ENCODE measurements at regions not wholly inside any gene's neighbourhood (a gene's known extent, or its start where the extent isn't known, plus 50 kb on each side); places are given as distances from the start of the nearest gene placed in this dataset.

DNA sequence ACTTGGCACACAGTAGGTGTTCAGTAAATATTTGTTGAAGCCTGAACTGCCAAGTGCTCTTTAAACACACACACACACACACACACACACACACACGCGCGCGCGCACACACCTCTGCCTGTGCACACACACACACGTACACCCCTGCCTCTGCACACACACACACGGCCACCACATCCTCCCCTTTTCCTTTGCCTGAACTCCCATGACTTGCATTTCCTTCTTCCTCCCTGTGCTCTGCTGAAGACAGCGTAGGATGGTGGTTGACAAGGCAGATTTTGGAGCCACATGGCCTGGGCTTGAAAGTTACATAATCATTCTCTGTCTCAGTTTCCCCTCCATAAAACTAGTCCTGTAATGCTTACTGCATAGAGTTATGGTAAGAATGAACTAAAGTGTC, 712.3 kb downstream of the PTPRU start:
- no peaks in the 10 kb centered on the region for H3K36me3 ChIP-seq (ENCODE audit: insufficient read depth, low read depth, low read length)
- H3K27me3 ChIP-seq (ENCODE audit: insufficient read depth, low read length): no peaks in the 10 kb centered on the region
- no peak overlapping the region for H3K9ac ChIP-seq (ENCODE audit: low read depth, low read length)
- H3K9me3 ChIP-seq (ENCODE audit: insufficient read depth, low read depth, low read length): no peaks in the 10 kb centered on the region
- no peak overlapping the region for H3K4me3 ChIP-seq (ENCODE audit: low read length)
- no peak overlapping the region for H3K27ac ChIP-seq (ENCODE audit: low read length)
- peaks cover 9% of the 10 kb centered on the region for H3K4me1 ChIP-seq (ENCODE audit: insufficient read depth, low read length)

DNA sequence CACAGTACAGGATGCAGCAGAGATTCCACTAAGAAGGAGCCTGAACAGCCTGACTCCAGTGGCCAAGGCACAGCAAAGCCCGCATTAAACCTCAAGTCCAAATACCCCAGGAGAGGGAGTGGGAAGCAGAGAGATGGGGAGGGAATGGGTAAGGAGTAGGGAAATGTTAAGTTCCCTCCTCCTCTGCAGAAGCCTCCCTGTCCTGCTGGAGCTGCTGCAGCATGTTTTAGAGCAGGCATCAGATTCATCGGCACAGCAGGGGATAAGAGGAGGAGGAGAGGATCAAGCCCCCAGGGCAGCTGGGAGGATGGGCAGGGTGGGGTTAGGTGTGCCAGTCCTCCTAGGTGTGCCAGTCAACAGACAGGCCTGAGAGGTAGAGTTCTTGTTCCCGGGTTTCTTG, 709.7 kb downstream of the PTPRU start:
- no peaks in the 10 kb centered on the region for H3K36me3 ChIP-seq (ENCODE audit: insufficient read depth, low read depth, low read length)
- peaks cover 9% of the 10 kb centered on the region for H3K4me1 ChIP-seq (ENCODE audit: insufficient read depth, low read length)

DNA sequence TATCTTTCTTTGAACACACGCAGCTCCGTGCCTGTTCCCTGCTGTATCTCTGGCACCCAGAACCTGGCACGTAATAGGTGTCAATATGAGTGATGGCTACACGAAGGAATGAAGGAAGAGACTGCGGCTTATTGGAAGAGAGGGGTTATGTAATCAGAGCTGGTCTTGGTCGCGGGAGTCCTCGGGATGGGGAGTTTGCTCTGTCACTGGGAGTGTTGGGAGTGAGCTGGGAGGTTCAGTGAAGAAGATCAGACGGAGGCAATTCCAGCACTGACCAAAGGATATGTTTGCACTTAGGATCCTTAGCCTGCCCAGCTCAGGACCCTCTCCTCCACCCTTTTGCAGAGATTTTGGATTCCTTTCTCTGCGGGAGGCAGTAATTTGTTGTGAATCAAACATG, 709.1 kb downstream of the PTPRU start:
- Histone ChIP-seq H3K9me3 (ENCODE audit: insufficient read depth, low read depth, low read length) (no peaks in the 10 kb centered on the region), H3K36me3 (ENCODE audit: insufficient read depth, low read depth, low read length) (no peaks in the 10 kb centered on the region), H3K9ac (ENCODE audit: low read depth, low read length) (peak overlapping the region; percentile 1; the same call in 1 of the 2 replicates), H3K27ac (ENCODE audit: low read length) (no peak overlapping the region), H3K27me3 (ENCODE audit: insufficient read depth, low read length) (no peaks in the 10 kb centered on the region), H3K4me3 (ENCODE audit: low read length) (no peak overlapping the region), H3K4me1 (ENCODE audit: insufficient read depth, low read length) (peaks cover 9% of the 10 kb centered on the region)

More for the DNA sequence above, 709.7 kb downstream of the PTPRU start:
- H3K27ac ChIP-seq (ENCODE audit: low read length): no peak overlapping the region
- peak overlapping the region; percentile 1; the same call in 1 of the 2 replicates for H3K9ac ChIP-seq (ENCODE audit: low read depth, low read length)
- H3K27me3 ChIP-seq (ENCODE audit: insufficient read depth, low read length): no peaks in the 10 kb centered on the region
- H3K9me3 ChIP-seq (ENCODE audit: insufficient read depth, low read depth, low read length): no peaks in the 10 kb centered on the region
- H3K4me3 ChIP-seq (ENCODE audit: low read length): no peak overlapping the region

DNA sequence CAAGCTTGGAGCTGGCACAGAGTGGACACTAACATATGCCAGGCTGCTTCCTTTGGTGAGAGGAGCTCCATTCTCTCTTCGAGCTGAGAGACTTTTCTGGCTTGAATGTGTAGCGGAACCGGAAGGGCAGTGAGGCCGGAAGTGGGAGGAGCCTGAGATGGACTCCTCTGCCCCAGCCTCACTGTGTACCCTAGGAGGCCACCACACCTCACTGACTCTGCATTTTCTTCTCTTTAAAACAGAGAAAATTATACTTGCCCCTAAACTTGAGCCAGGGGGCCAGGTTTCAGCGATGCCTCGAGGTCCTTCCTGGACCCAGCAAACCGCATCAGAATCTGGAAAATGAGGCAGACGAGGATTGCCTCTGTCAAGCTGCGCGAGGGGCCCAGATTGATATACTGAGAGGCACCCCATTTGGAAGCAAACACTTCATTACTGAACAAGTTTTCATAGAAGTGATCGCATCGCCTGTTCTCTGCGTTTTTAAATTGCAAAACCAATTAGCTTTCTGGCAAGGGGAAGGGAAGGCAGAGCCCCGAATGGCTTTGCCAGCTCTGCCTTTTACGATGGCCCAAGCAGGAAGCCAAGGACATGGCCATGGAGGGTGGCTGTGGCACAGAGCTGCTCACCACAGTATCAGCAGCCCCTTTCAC, 708.1 kb downstream of the PTPRU start:
- Histone ChIP-seq H3K27ac (ENCODE audit: low read length) (no peak overlapping the region), H3K9ac (ENCODE audit: low read depth, low read length) (no peak overlapping the region)

DNA sequence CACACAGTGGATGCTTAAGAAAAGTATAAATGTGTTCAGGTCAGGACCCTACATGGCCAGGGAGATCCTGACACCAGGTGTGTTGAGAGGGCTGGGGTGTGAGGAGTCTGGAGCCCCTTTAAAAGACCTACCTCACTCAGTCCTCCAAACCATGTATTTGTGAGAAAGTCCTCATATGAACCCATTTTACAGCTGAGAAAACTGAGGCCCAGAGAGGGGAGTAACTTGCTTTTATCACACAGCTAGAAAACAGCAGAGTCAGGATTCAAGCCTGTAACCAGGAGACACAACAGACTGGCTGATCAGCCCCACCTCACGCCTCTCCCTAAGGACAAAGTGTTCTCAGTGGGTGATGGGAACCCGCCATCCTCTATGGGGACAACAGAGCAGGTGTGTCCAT, 706.7 kb downstream of the PTPRU start:
- H3K27ac ChIP-seq (ENCODE audit: low read length): no peak overlapping the region

More for the DNA sequence above, 708.1 kb downstream of the PTPRU start:
- no peaks in the 10 kb centered on the region for H3K36me3 ChIP-seq (ENCODE audit: insufficient read depth, low read depth, low read length)
- no peaks in the 10 kb centered on the region for H3K9me3 ChIP-seq (ENCODE audit: insufficient read depth, low read depth, low read length)
- H3K27me3 ChIP-seq (ENCODE audit: insufficient read depth, low read length): no peaks in the 10 kb centered on the region
- peaks cover 9% of the 10 kb centered on the region for H3K4me1 ChIP-seq (ENCODE audit: insufficient read depth, low read length)
- no peak overlapping the region for H3K4me3 ChIP-seq (ENCODE audit: low read length)

DNA sequence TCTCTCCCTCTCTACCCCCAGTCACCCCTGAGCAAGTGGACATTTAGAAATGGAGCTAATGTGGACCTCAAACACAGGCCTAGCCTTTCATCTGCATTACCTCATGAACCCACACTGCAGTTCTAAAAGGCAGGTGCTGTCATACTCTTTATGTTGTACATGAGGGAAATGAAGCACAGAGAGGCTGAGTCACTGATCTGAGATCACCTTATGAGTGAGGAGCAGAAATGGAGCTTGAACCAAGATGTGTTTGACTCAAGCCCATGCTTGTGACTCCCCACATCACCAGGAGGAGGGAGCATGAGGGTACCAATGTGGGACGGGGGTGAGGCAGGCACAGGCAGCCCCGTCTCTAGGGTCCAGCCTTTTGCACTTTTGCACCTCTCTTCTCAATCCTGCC, 702.8 kb downstream of the PTPRU start:
- H3K27ac ChIP-seq (ENCODE audit: low read length): no peak overlapping the region
- no peak overlapping the region for H3K9ac ChIP-seq (ENCODE audit: low read depth, low read length)
- no peak overlapping the region for H3K4me3 ChIP-seq (ENCODE audit: low read length)
- no peaks in the 10 kb centered on the region for H3K4me1 ChIP-seq (ENCODE audit: insufficient read depth, low read length)
- no peaks in the 10 kb centered on the region for H3K9me3 ChIP-seq (ENCODE audit: insufficient read depth, low read depth, low read length)
- H3K27me3 ChIP-seq (ENCODE audit: insufficient read depth, low read length): no peaks in the 10 kb centered on the region
- H3K36me3 ChIP-seq (ENCODE audit: insufficient read depth, low read depth, low read length): no peaks in the 10 kb centered on the region

More for the DNA sequence above, 706.7 kb downstream of the PTPRU start:
- H3K36me3 ChIP-seq (ENCODE audit: insufficient read depth, low read depth, low read length): no peaks in the 10 kb centered on the region
- H3K27me3 ChIP-seq (ENCODE audit: insufficient read depth, low read length): no peaks in the 10 kb centered on the region
- no peak overlapping the region for H3K9ac ChIP-seq (ENCODE audit: low read depth, low read length)
- H3K4me3 ChIP-seq (ENCODE audit: low read length): no peak overlapping the region
- H3K4me1 ChIP-seq (ENCODE audit: insufficient read depth, low read length): peaks cover 9% of the 10 kb centered on the region
- no peaks in the 10 kb centered on the region for H3K9me3 ChIP-seq (ENCODE audit: insufficient read depth, low read depth, low read length)

DNA sequence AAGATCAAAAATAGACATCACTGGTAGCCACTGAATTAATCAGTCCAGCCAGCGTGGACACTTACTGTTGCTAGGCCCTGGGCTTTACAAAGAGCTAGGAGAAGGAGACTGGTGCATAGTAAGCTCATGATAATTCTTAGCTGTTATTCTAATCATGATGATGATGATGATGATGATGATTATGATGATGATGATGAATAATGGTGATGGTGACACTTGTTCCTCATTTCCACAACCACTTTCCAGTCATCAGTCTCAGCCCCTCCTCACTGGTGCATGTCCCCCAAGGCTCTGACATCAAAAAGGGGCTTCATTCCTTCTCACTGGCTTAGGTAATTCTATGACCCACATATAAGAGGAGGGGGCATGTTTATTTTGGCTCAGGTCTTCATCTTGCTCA, 701.0 kb downstream of the PTPRU start:
- Histone ChIP-seq H3K4me3 (ENCODE audit: low read length) (no peak overlapping the region), H3K9me3 (ENCODE audit: insufficient read depth, low read depth, low read length) (no peaks in the 10 kb centered on the region), H3K27ac (ENCODE audit: low read length) (no peak overlapping the region), H3K9ac (ENCODE audit: low read depth, low read length) (no peak overlapping the region), H3K27me3 (ENCODE audit: insufficient read depth, low read length) (no peaks in the 10 kb centered on the region), H3K36me3 (ENCODE audit: insufficient read depth, low read depth, low read length) (no peaks in the 10 kb centered on the region), H3K4me1 (ENCODE audit: insufficient read depth, low read length) (no peaks in the 10 kb centered on the region)

DNA sequence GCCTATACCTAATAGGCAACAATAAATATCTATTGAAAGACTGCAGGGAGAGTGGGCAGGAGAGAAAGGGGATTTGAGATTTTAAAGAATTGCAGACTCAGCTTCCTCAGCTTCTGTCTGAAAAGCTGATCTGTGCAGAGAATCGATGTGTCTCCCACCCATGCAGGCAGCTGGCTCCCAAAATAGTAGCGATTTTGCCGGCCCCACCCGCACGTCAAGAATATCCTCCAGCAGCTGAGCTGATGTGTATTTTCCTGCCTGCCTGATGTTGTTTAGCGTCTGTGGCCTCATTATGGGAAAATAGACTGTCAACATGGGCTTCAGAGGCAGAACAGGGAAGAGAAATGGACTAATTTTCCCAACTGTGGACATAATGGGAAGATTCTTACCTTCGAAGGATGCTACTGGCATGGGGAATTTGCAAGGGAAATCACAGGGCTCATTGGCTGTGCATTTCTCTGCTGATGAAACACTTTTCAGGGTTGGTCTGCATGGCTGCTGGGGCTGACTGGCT, 699.8 kb downstream of the PTPRU start:
- H3K4me1 ChIP-seq (ENCODE audit: insufficient read depth, low read length): peaks cover 10% of the 10 kb centered on the region
- no peak overlapping the region for H3K9ac ChIP-seq (ENCODE audit: low read depth, low read length)
- no peak overlapping the region for H3K4me3 ChIP-seq (ENCODE audit: low read length)
- H3K9me3 ChIP-seq (ENCODE audit: insufficient read depth, low read depth, low read length): no peaks in the 10 kb centered on the region
- no peak overlapping the region for H3K27ac ChIP-seq (ENCODE audit: low read length)
- H3K27me3 ChIP-seq (ENCODE audit: insufficient read depth, low read length): no peaks in the 10 kb centered on the region
- no peaks in the 10 kb centered on the region for H3K36me3 ChIP-seq (ENCODE audit: insufficient read depth, low read depth, low read length)

DNA sequence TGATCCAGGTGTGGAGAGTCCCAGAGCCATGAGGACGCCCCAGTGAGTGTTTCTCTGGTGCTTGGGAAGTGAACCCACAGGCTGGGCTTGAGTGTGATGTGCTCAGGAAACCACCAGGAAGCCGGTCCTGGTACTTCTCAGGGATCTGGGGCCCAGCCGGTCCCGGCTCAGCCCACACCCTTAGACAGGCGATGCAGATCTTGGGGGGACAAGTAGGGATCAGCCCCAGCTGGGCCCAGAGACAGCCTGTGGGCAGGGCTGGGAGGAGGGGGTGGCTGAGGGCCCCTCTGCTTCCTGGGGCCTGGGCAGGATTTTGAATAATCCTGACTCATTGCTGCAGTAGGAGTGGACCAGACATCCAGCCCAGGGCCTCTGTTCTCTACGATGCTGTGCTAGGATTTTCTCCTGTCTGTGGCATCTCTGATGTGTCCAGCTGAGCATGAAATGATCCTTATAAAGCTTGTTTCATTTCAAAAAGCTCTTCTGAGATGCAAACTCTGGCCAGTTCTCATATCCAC, 698.0 kb downstream of the PTPRU start:
- Histone ChIP-seq H3K9me3 (ENCODE audit: insufficient read depth, low read depth, low read length) (no peaks in the 10 kb centered on the region), H3K4me3 (ENCODE audit: low read length) (no peak overlapping the region), H3K4me1 (ENCODE audit: insufficient read depth, low read length) (peaks cover 11% of the 10 kb centered on the region), H3K9ac (ENCODE audit: low read depth, low read length) (no peak overlapping the region), H3K36me3 (ENCODE audit: insufficient read depth, low read depth, low read length) (no peaks in the 10 kb centered on the region), H3K27me3 (ENCODE audit: insufficient read depth, low read length) (no peaks in the 10 kb centered on the region), H3K27ac (ENCODE audit: low read length) (no peak overlapping the region)

DNA sequence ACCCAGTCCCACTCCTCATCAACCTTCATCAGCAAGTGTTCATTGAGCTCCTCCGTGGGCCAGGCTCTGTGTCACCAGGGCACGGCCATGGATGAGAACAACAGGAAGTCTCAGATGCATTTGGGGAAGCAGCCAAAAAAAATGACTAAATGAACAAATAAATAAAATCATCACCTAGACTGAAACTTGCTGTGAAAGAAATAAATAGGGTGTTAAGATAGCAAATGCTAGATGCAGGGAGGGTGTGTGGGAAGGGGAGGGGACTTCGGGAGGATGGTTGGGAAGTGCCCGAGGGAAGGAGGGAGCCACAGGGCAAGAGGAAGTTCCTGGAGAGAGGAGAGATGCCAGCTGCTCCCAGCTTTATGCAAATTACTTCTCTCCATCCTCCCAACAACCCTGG, 696.7 kb downstream of the PTPRU start:
- no peak overlapping the region for H3K27ac ChIP-seq (ENCODE audit: low read length)
- H3K36me3 ChIP-seq (ENCODE audit: insufficient read depth, low read depth, low read length): no peaks in the 10 kb centered on the region
- no peak overlapping the region for H3K9ac ChIP-seq (ENCODE audit: low read depth, low read length)
- H3K4me3 ChIP-seq (ENCODE audit: low read length): no peak overlapping the region
- peaks cover 11% of the 10 kb centered on the region for H3K4me1 ChIP-seq (ENCODE audit: insufficient read depth, low read length)
- H3K9me3 ChIP-seq (ENCODE audit: insufficient read depth, low read depth, low read length): no peaks in the 10 kb centered on the region
- H3K27me3 ChIP-seq (ENCODE audit: insufficient read depth, low read length): no peaks in the 10 kb centered on the region

DNA sequence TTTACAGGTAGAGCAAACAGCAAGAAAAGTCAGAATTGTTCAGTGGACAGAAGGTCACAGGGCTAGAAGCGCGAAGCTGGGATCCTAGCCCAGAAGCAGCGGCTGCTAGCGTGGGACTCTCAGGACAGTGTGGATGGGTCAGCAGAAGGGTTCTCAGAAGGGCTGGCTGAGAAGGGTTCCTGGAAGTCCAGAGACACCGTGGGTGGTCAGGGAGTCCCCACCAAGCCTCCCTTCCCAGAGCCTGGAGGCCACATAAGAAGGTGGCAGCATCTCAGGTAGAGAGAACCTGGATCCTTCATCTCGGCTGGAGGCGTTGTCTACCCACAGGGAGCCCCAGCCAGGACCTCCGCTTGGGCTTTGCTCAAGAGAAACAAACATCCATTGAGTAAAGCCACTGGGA, 696.3 kb downstream of the PTPRU start:
- H3K9me3 ChIP-seq (ENCODE audit: insufficient read depth, low read depth, low read length): no peaks in the 10 kb centered on the region
- no peaks in the 10 kb centered on the region for H3K27me3 ChIP-seq (ENCODE audit: insufficient read depth, low read length)
- H3K36me3 ChIP-seq (ENCODE audit: insufficient read depth, low read depth, low read length): no peaks in the 10 kb centered on the region
- no peak overlapping the region for H3K4me3 ChIP-seq (ENCODE audit: low read length)
- no peak overlapping the region for H3K27ac ChIP-seq (ENCODE audit: low read length)
- peaks cover 11% of the 10 kb centered on the region for H3K4me1 ChIP-seq (ENCODE audit: insufficient read depth, low read length)
- H3K9ac ChIP-seq (ENCODE audit: low read depth, low read length): no peak overlapping the region

DNA sequence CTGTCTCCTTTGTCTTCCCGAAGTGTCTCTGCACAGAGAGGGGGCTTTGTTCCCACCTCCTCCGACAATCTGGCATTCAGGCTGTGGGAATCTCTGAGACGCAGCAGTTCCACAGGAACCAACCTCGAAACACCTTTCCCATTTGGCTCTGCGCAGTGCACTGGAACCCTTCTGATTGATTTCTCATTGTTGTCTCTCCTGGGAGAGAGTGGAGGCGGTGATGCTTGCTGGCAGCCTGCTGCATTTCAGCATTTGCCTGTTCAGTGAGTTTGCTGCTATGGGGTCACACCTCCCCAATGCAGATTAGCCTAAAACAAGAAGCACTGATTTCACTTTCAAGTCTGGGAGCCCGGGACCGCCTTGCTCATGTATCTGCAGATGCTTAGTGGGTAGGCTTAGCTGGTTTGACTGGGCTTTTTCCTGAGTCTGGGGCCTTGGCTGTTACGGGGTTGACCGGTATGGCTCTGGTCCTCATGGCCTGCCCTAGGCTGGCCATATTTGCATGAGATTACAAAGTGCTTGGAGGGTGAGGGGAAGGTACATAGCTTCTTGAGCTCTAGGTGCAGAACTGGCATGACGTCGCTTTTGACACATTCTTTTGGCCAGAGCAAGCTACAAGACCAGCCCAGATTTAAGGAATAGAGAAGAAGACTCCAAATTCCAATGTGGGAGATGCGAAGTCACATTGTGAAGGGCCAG, 695.3 kb downstream of the PTPRU start:
- Histone ChIP-seq H3K4me1 (ENCODE audit: insufficient read depth, low read length) (peaks cover 11% of the 10 kb centered on the region), H3K27ac (ENCODE audit: low read length) (no peak overlapping the region), H3K4me3 (ENCODE audit: low read length) (no peak overlapping the region), H3K36me3 (ENCODE audit: insufficient read depth, low read depth, low read length) (no peaks in the 10 kb centered on the region), H3K27me3 (ENCODE audit: insufficient read depth, low read length) (no peaks in the 10 kb centered on the region), H3K9me3 (ENCODE audit: insufficient read depth, low read depth, low read length) (no peaks in the 10 kb centered on the region), H3K9ac (ENCODE audit: low read depth, low read length) (peak overlapping the region; percentile 34; the same call in 1 of the 2 replicates)
